ENCODE measurements at regions not wholly inside any gene's neighbourhood (a gene's known extent, or its start where the extent isn't known, plus 50 kb on each side); places are given as distances from the start of the nearest gene placed in this dataset.

GRCh38 chr10:107626862-107627261, 462.4 kb upstream of the SORCS1 start:
- Histone ChIP-seq H3K9me3 (no peaks in the 10 kb centered on the region), H3K27ac (no peak overlapping the region), H3K4me1 (no peaks in the 10 kb centered on the region), H3K36me3 (no peaks in the 10 kb centered on the region), H3K4me3 (no peak overlapping the region), H3K27me3 (no peaks in the 10 kb centered on the region)
- TF ChIP-seq POLR2AphosphoS5 (IDR thresholded peaks at IDR 0.05) = no peak
- TF ChIP-seq EP300 (IDR thresholded peaks at IDR 0.05) = no peak
- TF ChIP-seq POLR2A (IDR thresholded peaks at IDR 0.05) = no peak
- TF ChIP-seq CTCF (IDR thresholded peaks at IDR 0.05) = no peak
- DNase-seq = no peak
- 57 to 84% methylated on average over 3 of the region's 3 CpGs for WGBS, 2 donors
- intact Hi-C loops (cut with DNase I) = no loop called here

GRCh38 chr10:107623292-107623691, 458.8 kb upstream of the SORCS1 start:
- DNase-seq = no peak
- no peak overlapping the region for H3K4me3 ChIP-seq
- H3K4me1 ChIP-seq = no peaks in the 10 kb centered on the region
- intact Hi-C loops (cut with DNase I) = no loop called here
- TF ChIP-seq EP300 (IDR thresholded peaks at IDR 0.05) (no peak), CTCF (IDR thresholded peaks at IDR 0.05) (no peak)
- no peak overlapping the region for H3K27ac ChIP-seq
- no peaks in the 10 kb centered on the region for H3K27me3 ChIP-seq
- 81 to 88% methylated on average over 3 of the region's 3 CpGs for WGBS, 2 donors
- H3K9me3 ChIP-seq = no peaks in the 10 kb centered on the region
- no peaks in the 10 kb centered on the region for H3K36me3 ChIP-seq

- H3K27ac ChIP-seq = no peak overlapping the region
- no peak overlapping the region for H3K4me3 ChIP-seq
- intact Hi-C loops (cut with DNase I) = no loop called here
- TF ChIP-seq CTCF (IDR thresholded peaks at IDR 0.05) (no peak), EP300 (IDR thresholded peaks at IDR 0.05) (no peak), POLR2A (IDR thresholded peaks at IDR 0.05) (no peak), POLR2AphosphoS5 (IDR thresholded peaks at IDR 0.05) (no peak)
- 92 to 93% methylated on average over 1 of the region's 1 CpG for WGBS, 2 donors
- DNase-seq = no peak
- H3K36me3 ChIP-seq = no peaks in the 10 kb centered on the region
- H3K9me3 ChIP-seq = no peaks in the 10 kb centered on the region
- no peaks in the 10 kb centered on the region for H3K27me3 ChIP-seq
- H3K4me1 ChIP-seq = no peaks in the 10 kb centered on the region
These were observed 454.6 kb upstream of the SORCS1 start for GRCh38 chr10:107619139-107619538.

GRCh38 chr10:107618504-107618994, 454.0 kb upstream of the SORCS1 start:
- Histone ChIP-seq H3K9me3 (no peaks in the 10 kb centered on the region), H3K4me1 (no peaks in the 10 kb centered on the region), H3K36me3 (no peaks in the 10 kb centered on the region), H3K27ac (no peak overlapping the region), H3K4me3 (no peak overlapping the region), H3K27me3 (no peaks in the 10 kb centered on the region)
- no peak for DNase-seq
- TF ChIP-seq EP300 (IDR thresholded peaks at IDR 0.05) (no peak), CTCF (IDR thresholded peaks at IDR 0.05) (no peak), POLR2A (IDR thresholded peaks at IDR 0.05) (no peak), POLR2AphosphoS5 (IDR thresholded peaks at IDR 0.05) (no peak)
- 93 to 94% methylated on average over 1 of the region's 1 CpG for WGBS, 2 donors
- intact Hi-C loops (cut with DNase I) = no loop called here
